Left lung (tissue), 4 donors: ENCODE measurements at regions not wholly inside any gene's neighbourhood (a gene's known extent, or its start where the extent isn't known, plus 50 kb on each side); places are given as distances from the start of the nearest gene placed in this dataset.

Source experiments
- ATAC-seq: fragments of 200-7000 bp; cut with Tn5 transposase; one replicate; pipeline ENCODE4 v1.9.1; 2020; ENCODE audit warnings: moderate library complexity
- DNase-seq, 4 donors: peaks; one replicate each; pipeline ENCODE4 v3.0.0-alpha.2; 2013 to 2020
- H3K27ac ChIP-seq, 2 donors: fragments of 200-600 bp; sonication (generic) in 1 of 2; one replicate each; pipeline versions ENCODE4 v1.5.0 to v1.8.0; 2020 to 2021
- H3K27me3 ChIP-seq, 2 donors: fragments of 200-600 bp; sonication (generic) in 1 of 2; one replicate each; pipeline versions ENCODE4 v1.5.0 to v1.8.0; 2020 to 2021
- H3K36me3 ChIP-seq, 2 donors: fragments of 200-600 bp; sonication (generic) in 1 of 2; one replicate each; pipeline versions ENCODE4 v1.5.0 to v1.8.0; 2020 to 2021
- H3K4me1 ChIP-seq, 2 donors: fragments of 200-600 bp; one replicate each; pipeline ENCODE4 v1.8.0; 2021
- H3K4me3 ChIP-seq, 2 donors: fragments of 200-600 bp; sonication (generic) in 1 of 2; one replicate each; pipeline versions ENCODE4 v1.5.0 to v1.8.0; 2020 to 2021; ENCODE audit warnings: mild to moderate bottlenecking in 1 of 2
- H3K9me3 ChIP-seq, 2 donors: fragments of 200-600 bp; sonication (generic) in 1 of 2; one replicate each; pipeline versions ENCODE4 v1.5.0 to v1.8.0; 2020 to 2021
- CTCF ChIP-seq, 2 donors: fragments of 200-600 bp; sonication (generic) in 1 of 2; IDR thresholded peaks; one replicate each; pipeline versions ENCODE4 v1.5.0 to v1.8.0; 2021; ENCODE audit warnings: antibody characterized with exemption in 2 of 2
- intact Hi-C, 2 donors: fragments of 100-400 bp; cut with DNase I; formaldehyde crosslinking; loops; one replicate each; pipeline versions ENCODE4 v1.11.2 to v1.14.2; 2022
- donor health status: DM: no; HTN: yes; CAD: no.
- donor health status: DM: no; HTN: no; CAD: no.

GRCh38 chr2:48888066-48888465, 132.5 kb upstream of the LHCGR start:
- ATAC-seq, result no peak
- Histone ChIP-seq H3K9me3 (no peaks in the 10 kb centered on the region), H3K4me3 (no peak overlapping the region), H3K27me3 (no peaks in the 10 kb centered on the region), H3K27ac (no peak overlapping the region), H3K36me3 (no peaks in the 10 kb centered on the region), H3K4me1 (no peaks in the 10 kb centered on the region)
- intact Hi-C loops, result no loop called here
- TF ChIP-seq CTCF (IDR thresholded peaks at IDR 0.05), result no peak
- DNase-seq, result no peak

GRCh38 chr2:48886919-48887318, 131.4 kb upstream of the LHCGR start:
- Histone ChIP-seq H3K4me3 (no peak overlapping the region), H3K36me3 (no peaks in the 10 kb centered on the region), H3K27ac (no peak overlapping the region), H3K9me3 (no peaks in the 10 kb centered on the region), H3K4me1 (no peaks in the 10 kb centered on the region), H3K27me3 (no peaks in the 10 kb centered on the region)
- ATAC-seq, result no peak
- no peak for DNase-seq
- TF ChIP-seq CTCF (IDR thresholded peaks at IDR 0.05), result no peak
- intact Hi-C loops, result no loop called here

- ATAC-seq (no peak), DNase-seq (no peak)
- Histone ChIP-seq H3K4me1 (no peaks in the 10 kb centered on the region), H3K9me3 (no peaks in the 10 kb centered on the region), H3K36me3 (no peaks in the 10 kb centered on the region), H3K27ac (no peak overlapping the region), H3K4me3 (no peak overlapping the region), H3K27me3 (no peaks in the 10 kb centered on the region)
- intact Hi-C loops, result no loop called here
- TF ChIP-seq CTCF (IDR thresholded peaks at IDR 0.05), result no peak
Measured at GRCh38 chr2:48885841-48886240, 130.3 kb upstream of the LHCGR start.

GRCh38 chr2:48883661-48884060, 128.1 kb upstream of the LHCGR start:
- H3K27me3 ChIP-seq, result no peaks in the 10 kb centered on the region
- H3K4me1 ChIP-seq, result no peaks in the 10 kb centered on the region
- no peaks in the 10 kb centered on the region for H3K9me3 ChIP-seq
- no peak overlapping the region for H3K27ac ChIP-seq
- DNase-seq (no peak), ATAC-seq (no peak)
- no peaks in the 10 kb centered on the region for H3K36me3 ChIP-seq
- H3K4me3 ChIP-seq, result no peak overlapping the region
- TF ChIP-seq CTCF (IDR thresholded peaks at IDR 0.05), result no peak
- intact Hi-C loops, result no loop called here

GRCh38 chr2:48874282-48874681, 118.8 kb upstream of the LHCGR start:
- ATAC-seq, result no peak

More at GRCh38 chr2:48874282-48874681, 118.8 kb upstream of the LHCGR start:
- Histone ChIP-seq H3K36me3 (no peaks in the 10 kb centered on the region), H3K4me1 (no peaks in the 10 kb centered on the region), H3K27me3 (no peaks in the 10 kb centered on the region), H3K27ac (no peak overlapping the region), H3K4me3 (no peak overlapping the region), H3K9me3 (no peaks in the 10 kb centered on the region)
- DNase-seq, result no peak
- TF ChIP-seq CTCF (IDR thresholded peaks at IDR 0.05), result no peak
- intact Hi-C loops, result no loop called here
